IPS-15b (cell line): ENCODE measurements at regions not wholly inside any gene's neighbourhood (a gene's known extent, or its start where the extent isn't known, plus 50 kb on each side); places are given as distances from the start of the nearest gene placed in this dataset.
"Not testable (repeated sequence)": the region's sequence is repeated elsewhere in the genome, so short reads cannot be mapped to it uniquely, and the experiment has no call there.

Experiments
- H3K27me3 ChIP-seq: one replicate; pipeline ENCODE4 v1.6.1; 2013; ENCODE audit warnings: low read length; ENCODE audit not compliant: control insufficient read depth, insufficient read depth
- H3K36me3 ChIP-seq: one replicate; pipeline ENCODE4 v1.6.1; 2013; ENCODE audit warnings: low read length; ENCODE audit not compliant: control insufficient read depth, insufficient read depth
- H3K4me1 ChIP-seq: one replicate; pipeline ENCODE4 v1.6.1; 2013; ENCODE audit warnings: mild to moderate bottlenecking, low read length; ENCODE audit not compliant: control insufficient read depth, insufficient read depth
- H3K4me3 ChIP-seq: one replicate; pipeline ENCODE4 v1.5.1; 2013; ENCODE audit warnings: low read depth, low read length
- H3K9ac ChIP-seq: one replicate; pipeline ENCODE4 v1.6.1; 2013; ENCODE audit warnings: low read depth, mild to moderate bottlenecking, low read length
- H3K9me3 ChIP-seq: one replicate; pipeline ENCODE4 v1.6.1; 2013; ENCODE audit warnings: mild to moderate bottlenecking, low read length; ENCODE audit not compliant: control insufficient read depth, insufficient read depth

- Histone ChIP-seq H3K4me1 (no peaks in the 10 kb centered on the region), H3K36me3 (no peaks in the 10 kb centered on the region), H3K9me3 (no peaks in the 10 kb centered on the region), H3K4me3 (no peak overlapping the region), H3K27me3 (peaks cover 11% of the 10 kb centered on the region), H3K9ac (no peak overlapping the region)
These were observed 452.0 kb downstream of the REEP3 start for GRCh38 chr10:63972949-63973827.

- Histone ChIP-seq H3K4me1 (no peaks in the 10 kb centered on the region), H3K9ac (no peak overlapping the region), H3K4me3 (no peak overlapping the region), H3K9me3 (no peaks in the 10 kb centered on the region), H3K36me3 (no peaks in the 10 kb centered on the region), H3K27me3 (peaks cover 11% of the 10 kb centered on the region)
These were observed 455.3 kb downstream of the REEP3 start for GRCh38 chr10:63976538-63976937.

GRCh38 chr10:63977329-63977923 is 456.2 kb downstream of the REEP3 start:
- H3K36me3 ChIP-seq = no peaks in the 10 kb centered on the region
- H3K4me3 ChIP-seq = no peak overlapping the region
- H3K4me1 ChIP-seq = no peaks in the 10 kb centered on the region

GRCh38 chr10:63980870-63981269 is 459.7 kb downstream of the REEP3 start:
- H3K9me3 ChIP-seq, H3K4me1 ChIP-seq, H3K9ac ChIP-seq, H3K27me3 ChIP-seq, H3K36me3 ChIP-seq, H3K4me3 ChIP-seq: not testable (repeated sequence)

More at GRCh38 chr10:63977329-63977923, 456.2 kb downstream of the REEP3 start:
- Histone ChIP-seq H3K27me3 (peaks cover 11% of the 10 kb centered on the region), H3K9ac (no peak overlapping the region), H3K9me3 (no peaks in the 10 kb centered on the region)

DNA sequence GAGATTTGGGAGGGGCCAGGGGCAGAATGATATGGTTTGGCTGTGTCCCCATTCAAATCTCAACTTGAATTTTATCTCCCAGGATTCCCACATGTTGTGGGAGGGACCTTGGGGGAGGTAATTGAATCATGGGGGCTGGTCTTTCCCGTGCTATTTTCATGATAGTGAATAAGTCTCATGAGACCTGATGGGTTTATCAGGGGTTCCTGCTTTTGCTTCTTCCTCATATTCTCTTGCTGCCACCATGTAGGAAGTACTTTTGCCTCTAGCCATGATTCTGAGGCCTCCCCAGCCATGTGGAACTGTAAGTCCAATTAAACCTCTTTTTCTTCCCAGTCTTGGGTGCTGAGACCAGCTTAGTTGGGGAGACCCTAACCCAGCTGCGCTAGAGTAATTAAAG is 462.9 kb downstream of the REEP3 start:
- H3K4me1 ChIP-seq, H3K9ac ChIP-seq, H3K9me3 ChIP-seq, H3K27me3 ChIP-seq, H3K4me3 ChIP-seq, H3K36me3 ChIP-seq: not testable (repeated sequence)

DNA sequence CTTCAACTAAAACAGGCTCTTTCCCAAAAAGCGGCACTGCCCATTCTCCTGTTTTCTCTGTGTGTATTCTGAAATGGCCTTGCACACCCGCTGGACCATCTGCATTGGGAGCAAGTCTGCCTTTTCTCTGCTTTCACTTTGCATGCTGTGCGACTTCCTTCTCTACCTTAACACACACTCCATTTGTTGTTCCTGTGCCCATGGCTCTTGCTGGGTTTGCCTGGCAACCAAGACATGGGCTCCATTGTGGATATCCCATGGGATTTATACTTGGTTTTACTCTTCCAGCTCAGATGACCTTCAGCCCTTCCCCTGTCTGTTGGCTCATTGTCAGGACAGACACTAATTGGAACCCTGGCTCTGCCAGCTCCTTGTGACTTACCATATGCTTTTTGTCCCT is 465.3 kb downstream of the REEP3 start:
- Histone ChIP-seq H3K27me3 (no peaks in the 10 kb centered on the region), H3K36me3 (no peaks in the 10 kb centered on the region), H3K4me1 (no peaks in the 10 kb centered on the region), H3K4me3 (no peak overlapping the region), H3K9ac (no peak overlapping the region), H3K9me3 (peaks cover 17% of the 10 kb centered on the region)

- no peaks in the 10 kb centered on the region for H3K4me1 ChIP-seq
- H3K36me3 ChIP-seq = no peaks in the 10 kb centered on the region
- no peaks in the 10 kb centered on the region for H3K27me3 ChIP-seq
- no peak overlapping the region for H3K4me3 ChIP-seq
- H3K9ac ChIP-seq = no peak overlapping the region
- peaks cover 17% of the 10 kb centered on the region for H3K9me3 ChIP-seq
These were observed 466.0 kb downstream of the REEP3 start for GRCh38 chr10:63987212-63987611.

GRCh38 chr10:63994371-63994770 is 473.2 kb downstream of the REEP3 start:
- Histone ChIP-seq H3K4me1 (no peaks in the 10 kb centered on the region), H3K9me3 (peaks cover 13% of the 10 kb centered on the region), H3K4me3 (no peak overlapping the region), H3K27me3 (no peaks in the 10 kb centered on the region), H3K36me3 (no peaks in the 10 kb centered on the region), H3K9ac (no peak overlapping the region)

- no peak overlapping the region for H3K9ac ChIP-seq
- peaks cover 4% of the 10 kb centered on the region for H3K4me1 ChIP-seq
- no peaks in the 10 kb centered on the region for H3K36me3 ChIP-seq
- no peak overlapping the region for H3K4me3 ChIP-seq
- no peaks in the 10 kb centered on the region for H3K27me3 ChIP-seq
- no peaks in the 10 kb centered on the region for H3K9me3 ChIP-seq
These were observed 486.0 kb downstream of the REEP3 start for GRCh38 chr10:64007157-64007556.

GRCh38 chr10:64010711-64011110 is 489.5 kb downstream of the REEP3 start:
- no peaks in the 10 kb centered on the region for H3K27me3 ChIP-seq
- no peak overlapping the region for H3K4me3 ChIP-seq
- no peak overlapping the region for H3K9ac ChIP-seq
- H3K4me1 ChIP-seq = peaks cover 4% of the 10 kb centered on the region
- no peaks in the 10 kb centered on the region for H3K9me3 ChIP-seq
- no peaks in the 10 kb centered on the region for H3K36me3 ChIP-seq

- no peak overlapping the region for H3K4me3 ChIP-seq
These were observed 490.9 kb downstream of the REEP3 start for GRCh38 chr10:64011912-64012714.

More at GRCh38 chr10:64011912-64012714, 490.9 kb downstream of the REEP3 start:
- Histone ChIP-seq H3K36me3 (no peaks in the 10 kb centered on the region), H3K9ac (no peak overlapping the region), H3K27me3 (no peaks in the 10 kb centered on the region), H3K9me3 (no peaks in the 10 kb centered on the region), H3K4me1 (peaks cover 4% of the 10 kb centered on the region)
